ENCODE measurements at regions not wholly inside any gene's neighbourhood (a gene's known extent, or its start where the extent isn't known, plus 50 kb on each side); places are given as distances from the start of the nearest gene placed in this dataset.
"Not testable (repeated sequence)": the region's sequence is repeated elsewhere in the genome, so short reads cannot be mapped to it uniquely, and the experiment has no call there.

- TF ChIP-seq CTCF (IDR thresholded peaks at IDR 0.05; ENCODE audit: low read depth, low read length) = no peak
- no peak for DNase-seq (ENCODE audit: low read depth, low spot score)
- in situ Hi-C loops (cut with HindIII; ENCODE audit: low sequenced_read_pairs) = no loop called here
These were observed 879.9 kb downstream of the AMY1C start for GRCh38 chr1:104629589-104629988.

GRCh38 chr1:104630567-104631149 lies 881.0 kb downstream of the AMY1C start:
- no peak overlapping the region for H3K4me3 ChIP-seq (ENCODE audit: low read depth, low read length)
- in situ Hi-C loops (cut with HindIII; ENCODE audit: low sequenced_read_pairs) = no loop called here
- no peak for DNase-seq (ENCODE audit: low read depth, low spot score)
- no peak for TF ChIP-seq CTCF (IDR thresholded peaks at IDR 0.05; ENCODE audit: low read depth, low read length)

More at GRCh38 chr1:104629589-104629988, 879.9 kb downstream of the AMY1C start:
- no peak overlapping the region for H3K4me3 ChIP-seq (ENCODE audit: low read depth, low read length)

- TF ChIP-seq CTCF (IDR thresholded peaks at IDR 0.05; ENCODE audit: low read depth, low read length) = no peak
- DNase-seq (ENCODE audit: low read depth, low spot score) = no peak
- H3K4me3 ChIP-seq (ENCODE audit: low read depth, low read length) = no peak overlapping the region
- in situ Hi-C loops (cut with HindIII; ENCODE audit: low sequenced_read_pairs) = no loop called here
These were observed 886.9 kb downstream of the AMY1C start for GRCh38 chr1:104636581-104636980.

- H3K4me3 ChIP-seq (ENCODE audit: low read depth, low read length) = no peak overlapping the region
- TF ChIP-seq CTCF (IDR thresholded peaks at IDR 0.05; ENCODE audit: low read depth, low read length) = no peak
- DNase-seq (ENCODE audit: low read depth, low spot score) = no peak
- in situ Hi-C loops (cut with HindIII; ENCODE audit: low sequenced_read_pairs) = no loop called here
These were observed 896.5 kb downstream of the AMY1C start for GRCh38 chr1:104646233-104646632.

- TF ChIP-seq CTCF (IDR thresholded peaks at IDR 0.05; ENCODE audit: low read depth, low read length) = peak; percentile 30
- no peak overlapping the region for H3K4me3 ChIP-seq (ENCODE audit: low read depth, low read length)
- in situ Hi-C loops (cut with HindIII; ENCODE audit: low sequenced_read_pairs) = no loop called here
- no peak for DNase-seq (ENCODE audit: low read depth, low spot score)
These were observed 898.6 kb downstream of the AMY1C start for GRCh38 chr1:104648269-104648691.

- DNase-seq (ENCODE audit: low read depth, low spot score); in situ Hi-C loops (cut with HindIII; ENCODE audit: low sequenced_read_pairs); H3K4me3 ChIP-seq (ENCODE audit: low read depth, low read length): not testable (repeated sequence)
These were observed 914.7 kb downstream of the AMY1C start for GRCh38 chr1:104664374-104664773.

- TF ChIP-seq CTCF (IDR thresholded peaks at IDR 0.05; ENCODE audit: low read depth, low read length) = no peak
- H3K4me3 ChIP-seq (ENCODE audit: low read depth, low read length) = no peak overlapping the region
- in situ Hi-C loops (cut with HindIII; ENCODE audit: low sequenced_read_pairs) = no loop called here
- DNase-seq (ENCODE audit: low read depth, low spot score) = no peak
These were observed 915.6 kb downstream of the AMY1C start for GRCh38 chr1:104665300-104665699.

Measured in astrocyte of the spinal cord (primary cell).